ENCODE measurements at regions not wholly inside any gene's neighbourhood (a gene's known extent, or its start where the extent isn't known, plus 50 kb on each side); places are given as distances from the start of the nearest gene placed in this dataset.

DNA sequence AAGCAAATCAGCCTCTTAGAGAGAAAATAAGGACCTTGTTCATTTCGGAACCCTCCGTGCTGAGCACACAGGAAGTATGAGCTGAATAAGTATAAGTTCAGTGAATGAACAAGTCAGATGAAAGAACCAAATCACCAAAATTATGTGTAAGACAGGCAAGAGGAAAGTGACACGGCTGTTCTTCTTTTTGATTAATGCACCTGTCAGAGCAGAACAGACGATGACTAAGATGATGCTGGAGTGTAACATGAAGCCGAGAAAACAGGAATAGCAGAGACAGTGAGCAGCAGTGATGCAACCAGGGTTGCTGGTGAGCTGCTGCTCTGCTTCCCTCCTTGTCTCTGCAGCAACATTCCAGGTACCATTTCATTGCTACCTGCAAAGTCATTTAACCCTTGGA is 861.1 kb downstream of the GALC start:
- TF ChIP-seq CTCF (IDR thresholded peaks at IDR 0.05; ENCODE audit: low read depth, low read length, poor library complexity, severe bottlenecking) (no peak), EZH2phosphoT487 (IDR thresholded peaks at IDR 0.05; ENCODE audit: borderline replicate concordance, low read length) (no peak)
